ENCODE measurements at regions not wholly inside any gene's neighbourhood (a gene's known extent, or its start where the extent isn't known, plus 50 kb on each side); places are given as distances from the start of the nearest gene placed in this dataset.

GRCh38 chr2:58800881-58801280, 559.8 kb upstream of the FANCL start:
- TF ChIP-seq CTCF (IDR thresholded peaks at IDR 0.05): no peak
- no peak for TF ChIP-seq POLR2A (IDR thresholded peaks at IDR 0.05)
